WTC11 (cell line): ENCODE measurements at regions not wholly inside any gene's neighbourhood (a gene's known extent, or its start where the extent isn't known, plus 50 kb on each side); places are given as distances from the start of the nearest gene placed in this dataset.

Source experiments
- ATAC-seq: fragments of 200-7000 bp; cut with Tn5 transposase; 2 replicates; pipeline ENCODE4 v1.10.0; 2021; ENCODE audit warnings: mild to moderate bottlenecking, moderate library complexity
- CTCF ChIA-PET: fragments of 300-600 bp; sonication (Branson Sonifier 250); formaldehyde crosslinking; loops from one replicate; lab custom pipeline; 2021; ENCODE audit warnings: antibody characterized with exemption; lab: Charles Lee
- POLR2A ChIA-PET: fragments of 350-600 bp; sonication (Branson Sonifier 250); formaldehyde crosslinking; loops from one replicate; lab custom pipeline; 2021; ENCODE audit warnings: antibody characterized with exemption; lab: Charles Lee
- DNase-seq: peaks from one replicate; pipeline ENCODE4 v3.0.0; 2021; ENCODE audit warnings: low spot score
- H3K27ac Mint-ChIP-seq: 2 replicates; pipeline ENCODE4 v1.8.0; 2021; ENCODE audit warnings: mixed read lengths
- H3K27me3 Mint-ChIP-seq: 2 replicates; pipeline ENCODE4 v1.8.0; 2021; ENCODE audit warnings: low read depth, mild to moderate bottlenecking, moderate library complexity, mixed read lengths
- H3K36me3 Mint-ChIP-seq: 2 replicates; pipeline ENCODE4 v1.8.0; 2021; ENCODE audit warnings: mixed read lengths
- H3K4me1 Mint-ChIP-seq: 2 replicates; pipeline ENCODE4 v1.8.0; 2022; ENCODE audit warnings: mixed read lengths
- H3K4me3 Mint-ChIP-seq: 2 replicates; pipeline ENCODE4 v1.8.0; 2021; ENCODE audit warnings: mild to moderate bottlenecking, moderate library complexity, mixed read lengths
- H3K9me3 Mint-ChIP-seq: 2 replicates; pipeline ENCODE4 v1.8.0; 2021; ENCODE audit warnings: mixed read lengths
- ARID4B ChIP-seq: sonication (generic); formaldehyde crosslinking; IDR thresholded peaks from 2 replicates; pipeline ENCODE4 v1.8.0; 2023; ENCODE audit warnings: missing genetic modification reagents, mild to moderate bottlenecking, borderline replicate concordance
- ATF2 ChIP-seq: sonication (generic); formaldehyde crosslinking; IDR thresholded peaks from 2 replicates; pipeline ENCODE4 v1.8.1; 2022; ENCODE audit warnings: low read depth, missing genetic modification reagents, borderline replicate concordance
- ATF6 ChIP-seq: sonication (generic); formaldehyde crosslinking; IDR thresholded peaks from 2 replicates; pipeline ENCODE4 v1.8.1; 2023; ENCODE audit warnings: mild to moderate bottlenecking, missing genetic modification reagents
- GABPB1 ChIP-seq: sonication (generic); formaldehyde crosslinking; IDR thresholded peaks from 2 replicates; pipeline ENCODE4 v1.8.1; 2023; ENCODE audit warnings: mild to moderate bottlenecking, missing genetic modification reagents
- MAX ChIP-seq: sonication (generic); formaldehyde crosslinking; IDR thresholded peaks from 2 replicates; pipeline ENCODE4 v1.8.0; 2022; ENCODE audit warnings: mild to moderate bottlenecking, missing genetic modification reagents
- NFATC4 ChIP-seq: fragments of 250-450 bp; sonication (Bioruptor Pico); IDR thresholded peaks from 2 replicates; pipeline ENCODE4 v1.9.0; 2021; ENCODE audit warnings: mild to moderate bottlenecking
- NFE2L1 ChIP-seq: sonication (generic); formaldehyde crosslinking; IDR thresholded peaks from 2 replicates; pipeline ENCODE4 v1.8.1; 2023; ENCODE audit warnings: missing genetic modification reagents
- STAT6 ChIP-seq: sonication (generic); formaldehyde crosslinking; conservative IDR thresholded peaks from 2 replicates; pipeline ENCODE4 v1.8.1; 2023; ENCODE audit warnings: mild to moderate bottlenecking, low read depth, missing genetic modification reagents, moderate library complexity
- USF2 ChIP-seq: sonication (generic); formaldehyde crosslinking; IDR thresholded peaks from 2 replicates; pipeline ENCODE4 v1.8.1; 2023; ENCODE audit warnings: mild to moderate bottlenecking, missing genetic modification reagents, moderate library complexity
- ZMAT4 ChIP-seq: fragments of 250-450 bp; sonication (Bioruptor Pico); IDR thresholded peaks from 2 replicates; pipeline ENCODE4 v1.9.0; 2021; ENCODE audit warnings: mild to moderate bottlenecking
- ZNF138 ChIP-seq: sonication (generic); formaldehyde crosslinking; conservative IDR thresholded peaks from 2 replicates; pipeline ENCODE4 v1.8.1; 2022; ENCODE audit warnings: mild to moderate bottlenecking, moderate library complexity, missing genetic modification reagents
- ZNF232 ChIP-seq: sonication (generic); formaldehyde crosslinking; IDR thresholded peaks from 2 replicates; pipeline ENCODE4 v1.8.0; 2022; ENCODE audit warnings: mild to moderate bottlenecking, missing genetic modification reagents
- ZNF396 ChIP-seq: fragments of 250-450 bp; sonication (Bioruptor Pico); IDR thresholded peaks from 2 replicates; pipeline ENCODE4 v1.8.0; 2021; ENCODE audit warnings: mild to moderate bottlenecking, moderate library complexity, borderline replicate concordance
- TF ChIP-seq, protein P1 (sequence below): fragments of 250-450 bp; sonication (Bioruptor Pico); IDR thresholded peaks from 2 replicates; pipeline ENCODE4 v1.9.0; 2021; ENCODE audit warnings: moderate library complexity, mild to moderate bottlenecking, inconsistent platforms, borderline replicate concordance

- CTCF ChIA-PET, result no interaction called here
- no peaks in the 10 kb centered on the region for H3K36me3 Mint-ChIP-seq
- POLR2A ChIA-PET, result interaction anchor here (0.6 kb wide), 1 partner anchor 109 kb away, joined by 4 read pairs; no protein-coding TSS in a partner anchor
- DNase-seq, result no peak
- no peak for ATAC-seq
- TF ChIP-seq GABPB1 (CRISPR knock-in tag) (no peak), ZMAT4 (no peak), ATF2 (CRISPR knock-in tag) (no peak), STAT6 (no peak), MAX (CRISPR knock-in tag) (no peak), ATF6 (no peak), ARID4B (no peak), ZNF232 (no peak), NFE2L1 (CRISPR knock-in tag) (no peak), NFATC4 (CRISPR knock-in tag) (no peak), ZNF396 (no peak), ZNF138 (CRISPR knock-in tag) (no peak), USF2 (CRISPR knock-in tag) (no peak)
- TF ChIP-seq, protein P1, sequence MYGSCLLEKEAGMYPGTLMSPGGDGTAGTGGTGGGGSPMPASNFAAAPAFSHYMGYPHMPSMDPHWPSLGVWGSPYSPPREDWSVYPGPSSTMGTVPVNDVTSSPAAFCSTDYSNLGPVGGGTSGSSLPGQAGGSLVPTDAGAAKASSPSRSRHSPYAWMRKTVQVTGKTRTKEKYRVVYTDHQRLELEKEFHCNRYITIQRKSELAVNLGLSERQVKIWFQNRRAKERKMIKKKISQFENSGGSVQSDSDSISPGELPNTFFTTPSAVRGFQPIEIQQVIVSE (CRISPR knock-in tag), result no peak
- H3K27ac Mint-ChIP-seq, result no peak overlapping the region
- no peaks in the 10 kb centered on the region for H3K9me3 Mint-ChIP-seq
- no peaks in the 10 kb centered on the region for H3K4me1 Mint-ChIP-seq
- no peaks in the 10 kb centered on the region for H3K27me3 Mint-ChIP-seq
- no peak overlapping the region for H3K4me3 Mint-ChIP-seq
Measured at GRCh38 chr4:54169176-54169575, 59.9 kb upstream of the PDGFRA start.
